ENCODE measurements at regions not wholly inside any gene's neighbourhood (a gene's known extent, or its start where the extent isn't known, plus 50 kb on each side); places are given as distances from the start of the nearest gene placed in this dataset.

DNA sequence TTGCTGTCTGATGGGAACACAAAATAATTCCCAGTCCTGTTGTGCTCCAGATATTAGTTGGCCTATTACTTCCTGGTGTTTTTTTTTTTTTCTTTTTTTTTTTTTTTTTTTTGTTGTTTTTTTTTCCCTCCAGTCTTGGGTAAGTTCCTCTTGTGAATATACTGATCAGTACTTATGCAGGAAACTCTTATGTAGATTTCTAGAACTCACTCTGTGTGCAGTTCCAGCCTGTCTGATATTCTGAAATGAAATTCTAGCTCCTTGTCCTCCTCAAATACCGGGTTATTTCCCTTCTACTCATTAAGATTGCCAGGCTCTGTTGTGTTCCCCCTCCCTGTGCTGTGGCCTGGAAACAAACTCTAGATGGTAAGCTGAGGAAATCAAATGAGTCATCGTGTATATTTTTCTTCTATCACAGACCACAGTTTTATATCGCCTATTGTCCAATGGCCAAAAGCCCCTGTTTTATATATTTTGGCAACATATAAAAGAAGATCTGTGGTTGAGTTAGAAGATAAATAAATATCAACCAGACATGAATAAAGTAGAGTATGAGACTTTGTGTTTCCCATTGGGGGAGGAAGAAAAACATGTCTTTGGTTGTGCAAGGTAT lies 124.3 kb upstream of the UGT8 start:
- Histone ChIP-seq H3K9me3 (no peaks in the 10 kb centered on the region), H3K27ac (no peak overlapping the region), H3K27me3 (no peaks in the 10 kb centered on the region), H3K4me1 (no peaks in the 10 kb centered on the region), H3K4me3 (no peak overlapping the region), H3K36me3 (ENCODE audit: low read depth, missing control alignments) (no peaks in the 10 kb centered on the region)
- TF ChIP-seq CTCF (IDR thresholded peaks at IDR 0.05) (no peak), POLR2A (IDR thresholded peaks at IDR 0.05) (no peak)
- intact Hi-C loops (cut with DNase I; ENCODE audit: low total_unique reads), result no loop called here
- DNase-seq, result no peak
- 89 to 92% methylated on average over 3 of the region's 3 CpGs for WGBS, 2 donors

GRCh38 chr4:114476310-114476709 lies 122.3 kb upstream of the UGT8 start:
- 89 to 93% methylated on average over 9 of the region's 9 CpGs for WGBS, 2 donors
- Histone ChIP-seq H3K4me3 (no peak overlapping the region), H3K27me3 (no peaks in the 10 kb centered on the region), H3K4me1 (no peaks in the 10 kb centered on the region), H3K27ac (no peak overlapping the region), H3K9me3 (no peaks in the 10 kb centered on the region), H3K36me3 (ENCODE audit: low read depth, missing control alignments) (no peaks in the 10 kb centered on the region)
- no peak for TF ChIP-seq POLR2A (IDR thresholded peaks at IDR 0.05)
- no peak for TF ChIP-seq CTCF (IDR thresholded peaks at IDR 0.05)
- no peak for DNase-seq
- intact Hi-C loops (cut with DNase I; ENCODE audit: low total_unique reads), result no loop called here

DNA sequence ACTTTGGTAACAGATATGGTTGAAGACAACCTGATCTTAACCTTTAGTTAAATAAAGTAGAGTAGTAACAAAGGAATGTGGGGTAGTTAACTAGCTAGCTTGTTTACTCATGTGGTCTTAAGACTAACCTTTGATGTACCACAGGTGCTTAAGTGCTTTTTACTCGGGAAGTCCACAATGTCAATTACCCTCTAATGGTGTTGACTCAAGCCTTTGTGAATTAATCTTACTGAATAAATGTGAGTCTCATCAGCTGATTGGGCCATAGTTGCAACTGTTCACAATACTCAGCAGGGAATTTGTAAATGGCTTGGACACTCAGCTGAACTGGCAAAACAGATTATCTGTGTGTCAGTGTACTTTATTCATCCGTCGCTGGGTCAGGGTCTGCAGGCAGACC lies 119.0 kb upstream of the UGT8 start:
- WGBS, 2 donors, result 55 to 63% methylated on average over 3 of the region's 3 CpGs
- Histone ChIP-seq H3K36me3 (ENCODE audit: low read depth, missing control alignments) (no peaks in the 10 kb centered on the region), H3K9me3 (no peaks in the 10 kb centered on the region)

GRCh38 chr4:114481856-114482255 lies 116.8 kb upstream of the UGT8 start:
- H3K4me3 ChIP-seq, result peak overlapping the region; percentile 22 to 34
- no peaks in the 10 kb centered on the region for H3K36me3 ChIP-seq (ENCODE audit: low read depth, missing control alignments)
- no peak for DNase-seq
- no peaks in the 10 kb centered on the region for H3K27me3 ChIP-seq
- no peaks in the 10 kb centered on the region for H3K4me1 ChIP-seq
- no peak overlapping the region for H3K27ac ChIP-seq
- no peaks in the 10 kb centered on the region for H3K9me3 ChIP-seq
- intact Hi-C loops (cut with DNase I; ENCODE audit: low total_unique reads), result no loop called here
- 40 to 72% methylated on average over 1 to 18 of the region's 18 CpGs for WGBS, 2 donors
- TF ChIP-seq POLR2A (IDR thresholded peaks at IDR 0.05) (no peak), CTCF (IDR thresholded peaks at IDR 0.05) (no peak)

More for the DNA sequence above, 119.0 kb upstream of the UGT8 start:
- H3K4me1 ChIP-seq, result no peaks in the 10 kb centered on the region
- TF ChIP-seq POLR2A (IDR thresholded peaks at IDR 0.05), result no peak
- H3K27ac ChIP-seq, result no peak overlapping the region
- H3K27me3 ChIP-seq, result no peaks in the 10 kb centered on the region
- intact Hi-C loops (cut with DNase I; ENCODE audit: low total_unique reads), result no loop called here
- no peak for DNase-seq
- no peak overlapping the region for H3K4me3 ChIP-seq

GRCh38 chr4:114487101-114487500 lies 111.5 kb upstream of the UGT8 start:
- Histone ChIP-seq H3K27ac (no peak overlapping the region), H3K36me3 (ENCODE audit: low read depth, missing control alignments) (no peaks in the 10 kb centered on the region), H3K4me3 (no peak overlapping the region), H3K27me3 (no peaks in the 10 kb centered on the region), H3K9me3 (no peaks in the 10 kb centered on the region), H3K4me1 (no peaks in the 10 kb centered on the region)
- no peak for DNase-seq
- TF ChIP-seq CTCF (IDR thresholded peaks at IDR 0.05), result no peak
- TF ChIP-seq POLR2A (IDR thresholded peaks at IDR 0.05), result no peak
- intact Hi-C loops (cut with DNase I; ENCODE audit: low total_unique reads), result no loop called here
- WGBS, 2 donors, result 96 to 97% methylated on average over 3 of the region's 3 CpGs

Data from testis (tissue), 2 donors.